GM23338 (cell line): ENCODE measurements at regions not wholly inside any gene's neighbourhood (a gene's known extent, or its start where the extent isn't known, plus 50 kb on each side); places are given as distances from the start of the nearest gene placed in this dataset.

Experiments
- ATAC-seq: fragments of 200-7000 bp; cut with Tn5 transposase; 3 replicates; pipeline ENCODE4 v1.9.1; 2020
- DNase-seq: peaks from one replicate; pipeline ENCODE4 v3.0.0-alpha.2; 2015; ENCODE audit warnings: low spot score
- H2AFZ ChIP-seq: fragments of 200-600 bp; sonication (generic); 2 replicates; pipeline ENCODE4 v1.8.0; 2016; ENCODE audit warnings: antibody characterized with exemption, mild to moderate bottlenecking, moderate library complexity
- H3F3A ChIP-seq: fragments of 200-600 bp; sonication (generic); replicated peaks from 2 replicates; pipeline ENCODE4 v1.8.0; 2017; ENCODE audit warnings: antibody characterized with exemption, mixed run types, low read depth
- H3K27ac ChIP-seq: fragments of 200-600 bp; sonication (generic); 2 replicates; pipeline ENCODE4 v1.6.1; 2016; ENCODE audit warnings: low read depth
- H3K27me3 ChIP-seq: fragments of 200-600 bp; sonication (generic); 2 replicates; pipeline ENCODE4 v1.8.0; 2016; ENCODE audit warnings: mild to moderate bottlenecking, mixed run types, moderate library complexity; ENCODE audit not compliant: insufficient read depth
- H3K36me3 ChIP-seq: fragments of 200-600 bp; sonication (generic); 2 replicates; pipeline ENCODE4 v1.8.0; 2016; ENCODE audit warnings: mild to moderate bottlenecking; ENCODE audit not compliant: insufficient read depth
- H3K4me1 ChIP-seq: fragments of 200-600 bp; sonication (generic); 2 replicates; pipeline ENCODE4 v1.8.0; 2016; ENCODE audit warnings: mild to moderate bottlenecking, moderate library complexity; ENCODE audit not compliant: insufficient read depth
- H3K4me2 ChIP-seq: fragments of 200-600 bp; sonication (generic); 2 replicates; pipeline ENCODE4 v1.7.1; 2017; ENCODE audit warnings: mixed run types
- H3K4me3 ChIP-seq: fragments of 200-600 bp; sonication (generic); 2 replicates; pipeline ENCODE4 v1.6.1; 2016; ENCODE audit warnings: mixed run types
- H3K79me2 ChIP-seq: fragments of 200-600 bp; sonication (generic); replicated peaks from 2 replicates; pipeline ENCODE4 v1.8.0; 2017; ENCODE audit warnings: mild to moderate bottlenecking; ENCODE audit not compliant: insufficient read depth
- H3K9me2 ChIP-seq: fragments of 200-600 bp; sonication (generic); 2 replicates; pipeline ENCODE4 v1.8.0; 2017; ENCODE audit not compliant: insufficient read depth
- H4K20me1 ChIP-seq: fragments of 200-600 bp; sonication (generic); replicated peaks from 2 replicates; pipeline ENCODE4 v1.8.0; 2017; ENCODE audit warnings: mild to moderate bottlenecking; ENCODE audit not compliant: insufficient read depth
- H3K27ac Mint-ChIP-seq: 2 replicates; pipeline ENCODE4 v1.8.0; 2020; ENCODE audit warnings: inconsistent platforms, mild to moderate bottlenecking, moderate library complexity, mixed read lengths
- H3K27me3 Mint-ChIP-seq: 3 replicates; pipeline ENCODE4 v1.8.0; 2022; ENCODE audit warnings: low read depth, mild to moderate bottlenecking, moderate library complexity, mixed read lengths, inconsistent platforms; ENCODE audit not compliant: insufficient read depth, poor library complexity
- H3K36me3 Mint-ChIP-seq: 3 replicates; pipeline ENCODE4 v1.8.0; 2021; ENCODE audit warnings: low read depth, mild to moderate bottlenecking, inconsistent platforms, moderate library complexity, mixed read lengths
- H3K4me1 Mint-ChIP-seq: 3 replicates; pipeline ENCODE4 v1.8.0; 2020; ENCODE audit warnings: mild to moderate bottlenecking, inconsistent platforms, mixed read lengths
- H3K4me3 Mint-ChIP-seq: 3 replicates; pipeline ENCODE4 v1.8.0; 2021; ENCODE audit warnings: moderate library complexity, mild to moderate bottlenecking, inconsistent platforms, mixed read lengths
- H3K9me3 Mint-ChIP-seq: 3 replicates; pipeline ENCODE4 v1.8.0; 2020; ENCODE audit warnings: moderate library complexity, mild to moderate bottlenecking, inconsistent platforms, mixed read lengths
- CTCF ChIP-seq, 2 experiments: fragments of 200-600 bp in 1 of 2; sonication (generic) in 1 of 2; conservative IDR thresholded peaks; 2 replicates each; pipeline versions ENCODE4 v1.5.1 to v1.6.1; 2016 to 2017; ENCODE audit warnings: antibody characterized with exemption in 2 of 2, low read depth in 2 of 2, mild to moderate bottlenecking in 2 of 2, moderate library complexity in 1 of 2
- ETS1 ChIP-seq: IDR thresholded peaks from 2 replicates; pipeline ENCODE4 v1.6.1; 2016; ENCODE audit warnings: antibody characterized with exemption
- EZH2 ChIP-seq: fragments of 200-600 bp; sonication (generic); IDR thresholded peaks from one replicate; pipeline ENCODE4 v1.8.0; 2017; ENCODE audit warnings: antibody characterized with exemption, mild to moderate bottlenecking, low read depth; ENCODE audit not compliant: unreplicated experiment
- EZH2phosphoT487 ChIP-seq: fragments of 200-600 bp; sonication (generic); IDR thresholded peaks from one replicate; pipeline ENCODE4 v1.8.1; 2018; ENCODE audit warnings: antibody characterized with exemption; ENCODE audit not compliant: unreplicated experiment
- JUNB ChIP-seq: IDR thresholded peaks from one replicate; pipeline ENCODE4 v1.6.1; 2016; ENCODE audit warnings: antibody characterized with exemption; ENCODE audit not compliant: unreplicated experiment
- NANOG ChIP-seq: IDR thresholded peaks from 2 replicates; pipeline ENCODE4 v1.6.1; 2016; ENCODE audit warnings: antibody characterized with exemption, borderline replicate concordance
- REST ChIP-seq: IDR thresholded peaks from one replicate; pipeline ENCODE4 v1.6.1; 2018; ENCODE audit warnings: antibody characterized with exemption; ENCODE audit not compliant: unreplicated experiment
- STAT1 ChIP-seq: IDR thresholded peaks from one replicate; pipeline ENCODE4 v1.6.1; 2016; ENCODE audit warnings: antibody characterized with exemption; ENCODE audit not compliant: unreplicated experiment
- ZNF114 ChIP-seq: fragments of 250-450 bp; sonication (Bioruptor Pico); IDR thresholded peaks from 2 replicates; pipeline ENCODE4 v1.5.0; 2020; ENCODE audit warnings: mild to moderate bottlenecking, moderate library complexity
- ZNF331 ChIP-seq: fragments of 250-450 bp; sonication (Bioruptor Pico); IDR thresholded peaks from 2 replicates; pipeline ENCODE4 v1.5.0; 2020; ENCODE audit warnings: low read depth, mild to moderate bottlenecking, moderate library complexity
- ZNF462 ChIP-seq: fragments of 250-450 bp; sonication (Bioruptor Pico); IDR thresholded peaks from 2 replicates; pipeline ENCODE4 v1.5.0; 2020; ENCODE audit warnings: mild to moderate bottlenecking, moderate library complexity

GRCh38 chrX:69431420-69431819 lies 72.7 kb upstream of the NALF2 start:
- Histone ChIP-seq H3K36me3 (no peaks in the 10 kb centered on the region), H3K4me1 (no peaks in the 10 kb centered on the region), H3K27ac (no peak overlapping the region), H2AFZ (no peak overlapping the region), H3F3A (no peaks in the 10 kb centered on the region), H3K4me3 (no peak overlapping the region), H3K27me3 (no peaks in the 10 kb centered on the region), H3K79me2 (no peaks in the 10 kb centered on the region), H3K9me2 (no peaks in the 10 kb centered on the region), H3K4me2 (no peak overlapping the region), H4K20me1 (no peaks in the 10 kb centered on the region)
- no peaks in the 10 kb centered on the region; the same call in 2 of the 3 replicates for H3K9me3 Mint-ChIP-seq
- H3K4me1 Mint-ChIP-seq, result no peaks in the 10 kb centered on the region
- DNase-seq (no peak), ATAC-seq (no peak)
- no peak overlapping the region for H3K4me3 Mint-ChIP-seq
- no peak overlapping the region for H3K27ac Mint-ChIP-seq
- H3K36me3 Mint-ChIP-seq, result no peaks in the 10 kb centered on the region
- TF ChIP-seq REST, result no peak
- TF ChIP-seq JUNB, result no peak
- TF ChIP-seq ZNF462 (CRISPR knock-in tag), result no peak
- TF ChIP-seq EZH2, result no peak
- no peak for TF ChIP-seq STAT1
- TF ChIP-seq ZNF331 (CRISPR knock-in tag), result no peak
- no peak for TF ChIP-seq NANOG
- no peak for TF ChIP-seq ZNF114
- no peak for TF ChIP-seq CTCF (conservative IDR thresholded peaks at IDR 0.05; ENCODE audit: low read depth in 2 of 2)
- TF ChIP-seq ETS1, result no peak
- no peak for TF ChIP-seq EZH2phosphoT487
- no peaks in the 10 kb centered on the region for H3K27me3 Mint-ChIP-seq
